H1 (cell line): ENCODE measurements at regions not wholly inside any gene's neighbourhood (a gene's known extent, or its start where the extent isn't known, plus 50 kb on each side); places are given as distances from the start of the nearest gene placed in this dataset.

Experiments
- CTCF ChIA-PET: fragments of 300-600 bp; sonication (Branson Sonifier 250); formaldehyde crosslinking; loops from one replicate; lab custom pipeline; 2021; ENCODE audit not compliant: partially characterized antibody; lab: Charles Lee
- POLR2A ChIA-PET: fragments of 300-600 bp; sonication (Branson Sonifier 250); formaldehyde crosslinking; loops from one replicate; lab custom pipeline; 2021; ENCODE audit warnings: inconsistent platforms; ENCODE audit not compliant: partially characterized antibody; lab: Charles Lee
- DNase-seq, 2 experiments: peaks; one replicate each; pipeline versions ENCODE4 v3.0.0 to v3.0.0-alpha.2; 2010 to 2022; ENCODE audit warnings: low spot score in 2 of 2, low read depth in 1 of 2, mixed read lengths in 1 of 2
- FAIRE-seq: peaks from 2 replicates; lab custom pipeline; 2011; peaks lifted over from hg19 to GRCh38; lab: Jason Lieb, UNC
- H2AFZ ChIP-seq: 2 replicates; pipeline ENCODE4 v1.8.1; 2012; ENCODE audit warnings: low read length, inconsistent platforms
- H2AK5ac ChIP-seq: 2 replicates; pipeline ENCODE4 v1.6.1; 2013; ENCODE audit warnings: low read depth, low read length
- H2BK120ac ChIP-seq: replicated peaks from 2 replicates; pipeline ENCODE3; 2013; ENCODE audit warnings: low read depth, low read length, inconsistent platforms
- H2BK12ac ChIP-seq: 2 replicates; pipeline ENCODE4 v1.6.1; 2013; ENCODE audit warnings: low read depth, low read length
- H2BK15ac ChIP-seq: 2 replicates; pipeline ENCODE4 v1.6.1; 2013; ENCODE audit warnings: low read length
- H2BK20ac ChIP-seq: 2 replicates; pipeline ENCODE4 v1.6.1; 2013; ENCODE audit warnings: low read length
- H2BK5ac ChIP-seq: 2 replicates; pipeline ENCODE4 v1.6.1; 2013; ENCODE audit warnings: low read depth, low read length
- H3K14ac ChIP-seq: 2 replicates; pipeline ENCODE4 v1.6.1; 2013; ENCODE audit warnings: inconsistent platforms; ENCODE audit not compliant: insufficient read length
- H3K18ac ChIP-seq: 2 replicates; pipeline ENCODE4 v1.6.1; 2013; ENCODE audit warnings: low read length; ENCODE audit errors: extremely low read depth
- H3K23ac ChIP-seq: 2 replicates; pipeline ENCODE4 v1.6.1; 2013; ENCODE audit warnings: inconsistent platforms; ENCODE audit not compliant: insufficient read length
- H3K23me2 ChIP-seq: 2 replicates; pipeline ENCODE4 v1.6.1; 2013; ENCODE audit warnings: low read depth, low read length
- H3K27ac ChIP-seq: 2 replicates; pipeline ENCODE4 v1.6.1; 2011; ENCODE audit warnings: low read depth, low read length, inconsistent platforms
- H3K27me3 ChIP-seq, 4 experiments: replicated peaks in 1 of 4; 1 replicate in 1 of 4; 2 replicates in 3 of 4; pipeline versions ENCODE4 v1.6.1 to v1.8.1; 2011 to 2013; ENCODE audit warnings: low read length in 3 of 4, mild to moderate bottlenecking in 3 of 4, inconsistent platforms in 2 of 4, mixed read lengths in 2 of 4, moderate library complexity in 1 of 4; ENCODE audit not compliant: control insufficient read depth in 3 of 4, insufficient read depth in 3 of 4; ENCODE audit errors: extremely low read depth in 1 of 4
- H3K36me3 ChIP-seq, 4 experiments: 2 replicates each; pipeline versions ENCODE4 v1.6.1 to v1.8.1; 2011 to 2013; ENCODE audit warnings: mild to moderate bottlenecking in 4 of 4, low read length in 3 of 4, moderate library complexity in 2 of 4, control low read depth in 1 of 4, inconsistent platforms in 1 of 4; ENCODE audit not compliant: insufficient read depth in 4 of 4, control insufficient read depth in 2 of 4
- H3K4ac ChIP-seq: replicated peaks from 2 replicates; pipeline ENCODE3; 2013; ENCODE audit warnings: low read length, low read depth, mixed read lengths, inconsistent platforms; ENCODE audit not compliant: insufficient read length
- H3K4me1 ChIP-seq, 4 experiments: replicated peaks in 1 of 4; 1 replicate in 1 of 4; 2 replicates in 3 of 4; pipeline versions ENCODE4 v1.6.1 to v1.8.1; 2011 to 2013; ENCODE audit warnings: low read length in 3 of 4, inconsistent platforms in 2 of 4, mixed read lengths in 1 of 4; ENCODE audit not compliant: insufficient read depth in 4 of 4, control insufficient read depth in 3 of 4
- H3K4me2 ChIP-seq, 2 experiments: 2 replicates each; pipeline versions ENCODE4 v1.6.1 to v1.8.1; 2011 to 2013; ENCODE audit warnings: low read depth in 2 of 2, low read length in 2 of 2, control low read depth in 1 of 2, inconsistent platforms in 1 of 2, mild to moderate bottlenecking in 1 of 2; ENCODE audit not compliant: insufficient read depth in 1 of 2
- H3K4me3 ChIP-seq, 4 experiments: fragments of 200-600, 300-600 bp in 1 of 4; sonication (generic), shearing (Covaris generic), sonication (Bioruptor Twin) in 1 of 4; 2 replicates each; pipeline versions ENCODE4 v1.5.1 to v1.8.1; 2011 to 2016; ENCODE audit warnings: low read length in 4 of 4, low read depth in 3 of 4, control low read depth in 2 of 4, inconsistent platforms in 2 of 4, mild to moderate bottlenecking in 2 of 4, mixed read lengths in 1 of 4, moderate library complexity in 1 of 4; ENCODE audit not compliant: insufficient read depth in 2 of 4; ENCODE audit errors: extremely low read depth in 1 of 4
- H3K56ac ChIP-seq: replicated peaks from 2 replicates; pipeline ENCODE3; 2013; ENCODE audit warnings: low read depth, mild to moderate bottlenecking, mixed read lengths, low read length, inconsistent platforms; ENCODE audit not compliant: insufficient read length
- H3K79me1 ChIP-seq: 2 replicates; pipeline ENCODE4 v1.6.1; 2013; ENCODE audit warnings: low read depth, low read length, control low read depth
- H3K79me2 ChIP-seq, 2 experiments: 2 replicates each; pipeline versions ENCODE4 v1.6.1 to v1.8.1; 2012 to 2013; ENCODE audit warnings: low read length in 2 of 2, mild to moderate bottlenecking in 2 of 2, inconsistent platforms in 1 of 2; ENCODE audit not compliant: insufficient read depth in 2 of 2, control insufficient read depth in 1 of 2
- H3K9ac ChIP-seq, 4 experiments: replicated peaks in 1 of 4; 1 replicate in 1 of 4; 2 replicates in 3 of 4; pipeline versions ENCODE4 v1.6.1 to v1.8.1; 2011 to 2013; ENCODE audit warnings: low read depth in 3 of 4, low read length in 3 of 4, control low read depth in 2 of 4, mild to moderate bottlenecking in 2 of 4, moderate library complexity in 2 of 4, inconsistent platforms in 1 of 4; ENCODE audit errors: extremely low read depth in 1 of 4
- H3K9me3 ChIP-seq, 2 experiments: 2 replicates each; pipeline versions ENCODE4 v1.6.1 to v1.8.1; 2012 to 2013; ENCODE audit warnings: mild to moderate bottlenecking in 2 of 2, moderate library complexity in 2 of 2, control low read depth in 1 of 2, inconsistent platforms in 1 of 2, low read depth in 1 of 2, low read length in 1 of 2, mixed read lengths in 1 of 2; ENCODE audit not compliant: insufficient read depth in 2 of 2
- H4K20me1 ChIP-seq, 2 experiments: replicated peaks in 1 of 2; 2 replicates each; pipeline versions ENCODE3 to v1.8.1; 2011 to 2013; ENCODE audit warnings: inconsistent platforms in 2 of 2, low read length in 2 of 2, mild to moderate bottlenecking in 1 of 2; ENCODE audit not compliant: insufficient read depth in 2 of 2, control insufficient read depth in 1 of 2
- H4K5ac ChIP-seq: 2 replicates; pipeline ENCODE4 v1.6.1; 2013; ENCODE audit warnings: low read length, low read depth, mixed read lengths, inconsistent platforms; ENCODE audit not compliant: insufficient read length
- H4K8ac ChIP-seq: 2 replicates; pipeline ENCODE4 v1.8.0; 2013; ENCODE audit warnings: mild to moderate bottlenecking, moderate library complexity, low read length, inconsistent platforms; ENCODE audit not compliant: insufficient read depth; ENCODE audit errors: extremely low read depth
- H4K91ac ChIP-seq: replicated peaks from 2 replicates; pipeline ENCODE3; 2013; ENCODE audit warnings: low read length, mixed read lengths, inconsistent platforms; ENCODE audit not compliant: insufficient read length
- ASH2L ChIP-seq: fragments of 200-600, 300-600 bp; sonication (generic); IDR thresholded peaks from one replicate; pipeline ENCODE4 v1.7.1; 2017; ENCODE audit warnings: low read length
- BACH1 ChIP-seq: IDR thresholded peaks from 2 replicates; pipeline ENCODE4 v1.6.1; 2012; ENCODE audit warnings: low read length, improper control_type of control experiment
- CBX5 ChIP-seq: fragments of 300-800, 300-1000 bp; sonication (generic); IDR thresholded peaks from 2 replicates; pipeline ENCODE4 v1.7.1; 2016; ENCODE audit warnings: antibody characterized with exemption, low read length, low read depth
- CEBPB ChIP-seq: IDR thresholded peaks from 2 replicates; pipeline ENCODE4 v1.6.1; 2012; ENCODE audit warnings: low read depth, low read length
- CHD2 ChIP-seq: IDR thresholded peaks from 2 replicates; pipeline ENCODE4 v1.6.1; 2012; ENCODE audit warnings: low read length, improper control_type of control experiment
- CTBP2 ChIP-seq: IDR thresholded peaks from 2 replicates; pipeline ENCODE4 v1.7.0; 2011; ENCODE audit warnings: borderline replicate concordance, mild to moderate bottlenecking, moderate library complexity, mixed read lengths, low read length; ENCODE audit not compliant: insufficient read depth, insufficient read length
- JUN ChIP-seq: IDR thresholded peaks from 2 replicates; pipeline ENCODE4 v1.6.1; 2011; ENCODE audit warnings: low read depth, mild to moderate bottlenecking, improper control_type of control experiment, low read length
- RBBP5 ChIP-seq: IDR thresholded peaks from 2 replicates; pipeline ENCODE4 v1.7.1; 2012; ENCODE audit warnings: low read depth, mild to moderate bottlenecking, inconsistent platforms, low read length, moderate library complexity, borderline replicate concordance
- SUZ12 ChIP-seq: fragments of 200-600 bp; sonication (generic); IDR thresholded peaks from 2 replicates; pipeline ENCODE4 v1.6.1; 2012; ENCODE audit warnings: mild to moderate bottlenecking, inconsistent platforms, low read length, moderate library complexity, mixed read lengths
- TCF12 ChIP-seq: IDR thresholded peaks from 2 replicates; pipeline ENCODE4 v1.6.1; 2011; ENCODE audit warnings: low read depth, mild to moderate bottlenecking, low read length
- WGBS, 2 experiments: shearing (Covaris generic) in 1 of 2; methylation state at CpG; one replicate each; pipeline versions ENCODE4 v1.1.6 to v1.1.7; 2013 to 2015; ENCODE audit warnings: low lambda C conversion rate in 2 of 2, mixed read lengths in 2 of 2, inconsistent platforms in 1 of 2, low coverage in 1 of 2, missing lambda C conversion rate in 1 of 2; ENCODE audit not compliant: insufficient replicate concordance in 2 of 2, insufficient coverage in 1 of 2, insufficient read length in 1 of 2; ENCODE audit errors: extremely low coverage in 1 of 2, missing lambda C conversion rate in 1 of 2; 5-methylcytosine and 5-hydroxymethylcytosine counted together
- TF ChIP-seq, protein P1 (sequence below), 3 experiments: IDR thresholded peaks; 1 replicate in 2 of 3; 2 replicates in 1 of 3; pipeline versions ENCODE4 v1.5.1 to v1.6.1; 2011; ENCODE audit warnings: low read length in 3 of 3, mild to moderate bottlenecking in 3 of 3, inconsistent platforms in 2 of 3, low read depth in 1 of 3, moderate library complexity in 1 of 3; ENCODE audit not compliant: insufficient read depth in 1 of 3; ENCODE audit errors: control extremely low read depth in 1 of 3
- TF ChIP-seq, protein P2 (sequence below): IDR thresholded peaks from 2 replicates; pipeline ENCODE4 v1.6.1; 2012; ENCODE audit warnings: inconsistent platforms

DNA sequence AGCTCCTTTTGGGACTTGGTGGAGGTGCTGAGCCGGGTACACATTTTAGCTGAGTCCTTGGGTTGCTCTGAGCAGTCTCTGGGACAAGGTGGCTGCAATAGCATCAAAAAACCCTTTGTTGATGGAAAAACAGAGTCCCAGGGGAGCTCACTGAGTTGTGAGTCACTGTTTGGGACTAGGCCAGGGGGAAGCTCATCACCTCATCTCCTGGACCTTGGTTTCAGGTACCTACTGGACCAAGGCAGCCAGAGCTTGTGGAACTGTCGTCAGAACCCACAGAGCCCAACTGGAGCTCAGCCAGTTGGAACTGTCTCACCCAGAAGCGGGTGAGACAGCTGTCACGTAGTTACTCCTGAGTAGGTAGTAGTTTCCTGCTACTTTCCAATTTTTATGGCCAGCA, 146.7 kb downstream of the HLX start:
- no peak for FAIRE-seq
- no peak overlapping the region for H2AFZ ChIP-seq
- TF ChIP-seq JUN (no peak), CTBP2 (no peak), BACH1 (no peak), CBX5 (no peak), CEBPB (no peak), CHD2 (no peak), SUZ12 (no peak), ASH2L (no peak), TCF12 (no peak), RBBP5 (no peak)
- TF ChIP-seq, protein P1, sequence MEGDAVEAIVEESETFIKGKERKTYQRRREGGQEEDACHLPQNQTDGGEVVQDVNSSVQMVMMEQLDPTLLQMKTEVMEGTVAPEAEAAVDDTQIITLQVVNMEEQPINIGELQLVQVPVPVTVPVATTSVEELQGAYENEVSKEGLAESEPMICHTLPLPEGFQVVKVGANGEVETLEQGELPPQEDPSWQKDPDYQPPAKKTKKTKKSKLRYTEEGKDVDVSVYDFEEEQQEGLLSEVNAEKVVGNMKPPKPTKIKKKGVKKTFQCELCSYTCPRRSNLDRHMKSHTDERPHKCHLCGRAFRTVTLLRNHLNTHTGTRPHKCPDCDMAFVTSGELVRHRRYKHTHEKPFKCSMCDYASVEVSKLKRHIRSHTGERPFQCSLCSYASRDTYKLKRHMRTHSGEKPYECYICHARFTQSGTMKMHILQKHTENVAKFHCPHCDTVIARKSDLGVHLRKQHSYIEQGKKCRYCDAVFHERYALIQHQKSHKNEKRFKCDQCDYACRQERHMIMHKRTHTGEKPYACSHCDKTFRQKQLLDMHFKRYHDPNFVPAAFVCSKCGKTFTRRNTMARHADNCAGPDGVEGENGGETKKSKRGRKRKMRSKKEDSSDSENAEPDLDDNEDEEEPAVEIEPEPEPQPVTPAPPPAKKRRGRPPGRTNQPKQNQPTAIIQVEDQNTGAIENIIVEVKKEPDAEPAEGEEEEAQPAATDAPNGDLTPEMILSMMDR (IDR thresholded peaks at IDR 0.05; ENCODE audit: control extremely low read depth in 1 of 3, insufficient read depth in 1 of 3, low read depth in 1 of 3, low read length in 3 of 3): no peak
- TF ChIP-seq, protein P2, sequence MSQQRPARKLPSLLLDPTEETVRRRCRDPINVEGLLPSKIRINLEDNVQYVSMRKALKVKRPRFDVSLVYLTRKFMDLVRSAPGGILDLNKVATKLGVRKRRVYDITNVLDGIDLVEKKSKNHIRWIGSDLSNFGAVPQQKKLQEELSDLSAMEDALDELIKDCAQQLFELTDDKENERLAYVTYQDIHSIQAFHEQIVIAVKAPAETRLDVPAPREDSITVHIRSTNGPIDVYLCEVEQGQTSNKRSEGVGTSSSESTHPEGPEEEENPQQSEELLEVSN: no peak

More for the DNA sequence above, 146.7 kb downstream of the HLX start:
- Histone ChIP-seq H2AK5ac (no peak overlapping the region), H2BK20ac (no peak overlapping the region), H3K27ac (no peak overlapping the region), H3K4ac (no peak overlapping the region), H3K36me3 (no peaks in the 10 kb centered on the region), H3K79me2 (no peaks in the 10 kb centered on the region), H2BK120ac (no peak overlapping the region), H4K91ac (no peak overlapping the region), H3K4me2 (no peak overlapping the region), H3K23me2 (no peaks in the 10 kb centered on the region), H3K56ac (no peak overlapping the region), H3K9ac (no peak overlapping the region), H3K14ac (no peak overlapping the region), H2BK5ac (no peak overlapping the region), H3K4me1 (no peaks in the 10 kb centered on the region), H3K9me3 (no peaks in the 10 kb centered on the region), H2BK15ac (no peak overlapping the region), H4K20me1 (no peaks in the 10 kb centered on the region), H3K27me3 (no peaks in the 10 kb centered on the region), H3K23ac (no peak overlapping the region), H2BK12ac (no peak overlapping the region), H3K18ac (no peak overlapping the region), H4K8ac (no peak overlapping the region), H3K79me1 (no peaks in the 10 kb centered on the region), H4K5ac (no peak overlapping the region), H3K4me3 (no peak overlapping the region)
- DNase-seq: no peak
- ChIA-PET POLR2A (no interaction called here), CTCF (interaction anchor here (0.7 to 2.4 kb wide), 5 partner anchors 9 to 298 kb away, joined by 3 to 10 read pairs (median 3); no protein-coding TSS in a partner anchor)
- 80% methylated on average over 4 of the region's 4 CpGs; no CpG with 5 or more reads in 1 of the 2 experiments for WGBS, 2 experiments
